CD14-positive monocyte (primary cell): ENCODE measurements at regions not wholly inside any gene's neighbourhood (a gene's known extent, or its start where the extent isn't known, plus 50 kb on each side); places are given as distances from the start of the nearest gene placed in this dataset.

ENCODE experiments used
- DNase-seq, 3 donors: peaks; one replicate each; pipeline ENCODE4 v3.0.0-alpha.2; 2011 to 2022
- H2AFZ ChIP-seq: 2 replicates; pipeline ENCODE4 v1.6.0; 2012; ENCODE audit warnings: mild to moderate bottlenecking, low read depth, low read length, inconsistent platforms; ENCODE audit not compliant: insufficient read depth, poor library complexity, severe bottlenecking
- H3K27ac ChIP-seq, 2 donors: 1 replicate in 1 of 2; 2 replicates in 1 of 2; pipeline ENCODE4 v1.5.1; 2012 to 2013; ENCODE audit warnings: low read length in 2 of 2, control low read depth in 1 of 2, inconsistent platforms in 1 of 2, low read depth in 1 of 2, mild to moderate bottlenecking in 1 of 2
- H3K27me3 ChIP-seq, 2 donors: one replicate each; pipeline versions ENCODE4 v1.6.0 to v1.6.1; 2011 to 2013; ENCODE audit warnings: low read length in 2 of 2; ENCODE audit not compliant: control insufficient read depth in 2 of 2, insufficient read depth in 2 of 2
- H3K36me3 ChIP-seq, 2 donors: replicated peaks in 1 of 2; 1 replicate in 1 of 2; 2 replicates in 1 of 2; pipeline versions ENCODE4 v1.5.1 to v1.6.1; 2012 to 2013; ENCODE audit warnings: low read length in 2 of 2, control low read depth in 1 of 2, inconsistent platforms in 1 of 2, mild to moderate bottlenecking in 1 of 2; ENCODE audit not compliant: insufficient read depth in 2 of 2, control insufficient read depth in 1 of 2
- H3K4me1 ChIP-seq, 2 donors: 1 replicate in 1 of 2; 2 replicates in 1 of 2; pipeline versions ENCODE4 v1.5.1 to v1.6.1; 2012 to 2013; ENCODE audit warnings: low read length in 2 of 2, control low read depth in 1 of 2, inconsistent platforms in 1 of 2, mild to moderate bottlenecking in 1 of 2, moderate library complexity in 1 of 2; ENCODE audit not compliant: insufficient read depth in 2 of 2, control insufficient read depth in 1 of 2
- H3K4me2 ChIP-seq: replicated peaks from 2 replicates; pipeline ENCODE3; 2012; ENCODE audit warnings: low read length, moderate library complexity, mild to moderate bottlenecking; ENCODE audit not compliant: poor library complexity, severe bottlenecking; ENCODE audit errors: extremely low read depth
- H3K4me3 ChIP-seq, 3 experiments: fragments of 200-600 bp in 1 of 3; sonication (generic) in 1 of 3; replicated peaks in 1 of 3; 1 replicate in 2 of 3; 2 replicates in 1 of 3; pipeline ENCODE4 v1.5.1; 2011 to 2013; ENCODE audit warnings: low read length in 3 of 3, mild to moderate bottlenecking in 3 of 3, control low read depth in 2 of 3, low read depth in 2 of 3, inconsistent platforms in 1 of 3, moderate library complexity in 1 of 3
- H3K79me2 ChIP-seq: 2 replicates; pipeline ENCODE4 v1.6.0; 2012; ENCODE audit warnings: mild to moderate bottlenecking, control low read depth, inconsistent platforms, low read length, moderate library complexity; ENCODE audit not compliant: insufficient read depth
- H3K9ac ChIP-seq: 2 replicates; pipeline ENCODE4 v1.6.0; 2017; ENCODE audit warnings: low read length, mild to moderate bottlenecking; ENCODE audit not compliant: insufficient read depth, poor library complexity, severe bottlenecking
- H3K9me3 ChIP-seq, 2 donors: replicated peaks in 1 of 2; 1 replicate in 1 of 2; 2 replicates in 1 of 2; pipeline versions ENCODE4 v1.5.1 to v1.6.1; 2012 to 2013; ENCODE audit warnings: low read length in 2 of 2, control low read depth in 1 of 2; ENCODE audit not compliant: control insufficient read depth in 1 of 2, insufficient read depth in 1 of 2
- H4K20me1 ChIP-seq: 2 replicates; pipeline ENCODE4 v1.6.0; 2012; ENCODE audit warnings: mild to moderate bottlenecking, low read length, control low read depth, moderate library complexity; ENCODE audit not compliant: insufficient read depth
- H3K27ac Mint-ChIP-seq, 7 donors: one replicate each; pipeline ENCODE4 v1.8.0; 2020; ENCODE audit warnings: mild to moderate bottlenecking in 7 of 7, mixed read lengths in 7 of 7, moderate library complexity in 6 of 7, inconsistent platforms in 2 of 7
- H3K27me3 Mint-ChIP-seq, 3 donors: one replicate each; pipeline ENCODE4 v1.8.0; 2021 to 2022; ENCODE audit warnings: low read depth in 3 of 3, mild to moderate bottlenecking in 3 of 3, mixed read lengths in 3 of 3, moderate library complexity in 3 of 3, inconsistent platforms in 1 of 3
- H3K36me3 Mint-ChIP-seq, 2 donors: one replicate each; pipeline ENCODE4 v1.8.0; 2020; ENCODE audit warnings: mixed read lengths in 2 of 2, inconsistent platforms in 1 of 2, mild to moderate bottlenecking in 1 of 2
- H3K4me1 Mint-ChIP-seq: one replicate; pipeline ENCODE4 v1.8.0; 2020; ENCODE audit warnings: mild to moderate bottlenecking, mixed read lengths
- H3K4me3 Mint-ChIP-seq, 2 donors: one replicate each; pipeline ENCODE4 v1.8.0; 2020; ENCODE audit warnings: mild to moderate bottlenecking in 2 of 2, mixed read lengths in 2 of 2, moderate library complexity in 1 of 2
- H3K9me3 Mint-ChIP-seq, 7 donors: one replicate each; pipeline ENCODE4 v1.8.0; 2020 to 2022; ENCODE audit warnings: mixed read lengths in 7 of 7, mild to moderate bottlenecking in 6 of 7, moderate library complexity in 6 of 7, inconsistent platforms in 2 of 7
- CTCF ChIP-seq: fragments of 200-600 bp; IDR thresholded peaks from one replicate; pipeline ENCODE4 v1.8.0; 2022; ENCODE audit warnings: antibody characterized with exemption, mild to moderate bottlenecking
- WGBS: methylation state at CpG from one replicate; pipeline ENCODE4 v1.1.5; 2013; ENCODE audit warnings: missing lambda C conversion rate; ENCODE audit not compliant: insufficient coverage; 5-methylcytosine and 5-hydroxymethylcytosine counted together
- intact Hi-C, 2 donors: fragments of 100-400 bp; cut with micrococcal nuclease; formaldehyde crosslinking; loops; one replicate each; pipeline versions ENCODE4 v1.15.0 to v1.15.1; 2023

- H3K9me3 ChIP-seq, result no peaks in the 10 kb centered on the region
- H3K4me1 Mint-ChIP-seq, result no peaks in the 10 kb centered on the region
- H3K27me3 ChIP-seq, result no peaks in the 10 kb centered on the region
- no peak for TF ChIP-seq CTCF
- H3K36me3 Mint-ChIP-seq, result no peaks in the 10 kb centered on the region
- no peak for DNase-seq
- peaks cover 0 to 3% (median 0%) of the 10 kb centered on the region in 3 donors for H3K27me3 Mint-ChIP-seq
- H3K4me1 ChIP-seq, result no peaks in the 10 kb centered on the region
- H3K4me3 ChIP-seq, result no peak overlapping the region
- no peak overlapping the region for H3K27ac ChIP-seq
- H3K9ac ChIP-seq, result no peak overlapping the region
- H4K20me1 ChIP-seq, result no peaks in the 10 kb centered on the region
- no peaks in the 10 kb centered on the region for H3K79me2 ChIP-seq
- H3K4me2 ChIP-seq, result no peak overlapping the region
- H3K36me3 ChIP-seq, result no peaks in the 10 kb centered on the region
- no peak overlapping the region for H3K27ac Mint-ChIP-seq
- no peaks in the 10 kb centered on the region for H3K9me3 Mint-ChIP-seq
- H3K4me3 Mint-ChIP-seq, result no peak overlapping the region
- H2AFZ ChIP-seq, result no peak overlapping the region
- intact Hi-C loops, result no loop called here
- 69% methylated on average over 5 of the region's 8 CpGs for WGBS
Observed at GRCh38 chr1:29830383-29830782, 594.1 kb downstream of the PTPRU start.

GRCh38 chr1:29829448-29830344, 593.4 kb downstream of the PTPRU start:
- Histone ChIP-seq H3K9ac (no peak overlapping the region), H3K27ac (no peak overlapping the region), H4K20me1 (no peaks in the 10 kb centered on the region), H3K36me3 (no peaks in the 10 kb centered on the region), H3K79me2 (no peaks in the 10 kb centered on the region), H3K4me1 (no peaks in the 10 kb centered on the region), H3K4me3 (no peak overlapping the region), H3K4me2 (no peak overlapping the region), H3K9me3 (peaks cover 0 to 3% of the 10 kb centered on the region in 2 donors), H3K27me3 (no peaks in the 10 kb centered on the region), H2AFZ (no peak overlapping the region)
- 93% methylated on average over 12 of the region's 14 CpGs for WGBS
- no peaks in the 10 kb centered on the region for H3K4me1 Mint-ChIP-seq
- H3K36me3 Mint-ChIP-seq, result no peaks in the 10 kb centered on the region
- H3K27me3 Mint-ChIP-seq, result peaks cover 0 to 3% (median 0%) of the 10 kb centered on the region in 3 donors
- no peak overlapping the region for H3K4me3 Mint-ChIP-seq
- DNase-seq, result no peak
- TF ChIP-seq CTCF, result no peak
- intact Hi-C loops, result no loop called here
- no peak overlapping the region for H3K27ac Mint-ChIP-seq
- no peaks in the 10 kb centered on the region for H3K9me3 Mint-ChIP-seq
